Erythroblast (primary cell): ENCODE measurements at regions not wholly inside any gene's neighbourhood (a gene's known extent, or its start where the extent isn't known, plus 50 kb on each side); places are given as distances from the start of the nearest gene placed in this dataset.

Experiments used
- DNase-seq, 2 experiments: peaks; one replicate each; lab custom pipeline; 2025; lab: John Stamatoyannopoulos, UW
- GATA1 ChIP-seq: IDR thresholded peaks from 2 replicates; pipeline ENCODE4 v1.6.1; 2011; ENCODE audit warnings: low read depth, mild to moderate bottlenecking, control low read depth, low read length, moderate library complexity
- POLR2A ChIP-seq: IDR thresholded peaks from 2 replicates; pipeline ENCODE4 v1.6.1; 2011; ENCODE audit warnings: mild to moderate bottlenecking, low read length

- TF ChIP-seq GATA1 (no peak), POLR2A (no peak)
- DNase-seq: no peak
Observed at GRCh38 chr1:104932030-104932915, 1182.6 kb downstream of the AMY1C start.

GRCh38 chr1:104932949-104933679, 1183.4 kb downstream of the AMY1C start:
- TF ChIP-seq GATA1 (no peak), POLR2A (no peak)
- DNase-seq: no peak

DNA sequence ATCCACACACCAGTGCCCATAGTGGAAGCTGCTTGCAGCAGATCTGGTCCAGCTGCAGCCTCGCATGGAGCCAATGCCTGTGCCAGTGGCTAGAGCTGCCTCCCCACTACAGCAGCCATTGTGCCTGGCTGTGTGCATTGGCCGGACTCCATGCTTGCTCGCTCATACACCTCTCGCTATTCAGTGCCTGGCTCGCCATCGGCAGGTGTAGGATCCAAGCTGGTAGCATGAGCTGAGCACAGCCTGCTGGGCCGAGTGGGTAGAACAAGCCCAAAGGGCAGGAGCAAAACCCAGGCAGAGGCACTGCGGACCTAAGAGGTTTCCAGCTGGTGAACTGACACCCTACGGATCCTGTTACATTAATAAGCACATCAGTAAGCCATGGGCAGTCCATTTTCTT, 1184.1 kb downstream of the AMY1C start:
- no peak for TF ChIP-seq GATA1
- no peak for TF ChIP-seq POLR2A
- DNase-seq: no peak

DNA sequence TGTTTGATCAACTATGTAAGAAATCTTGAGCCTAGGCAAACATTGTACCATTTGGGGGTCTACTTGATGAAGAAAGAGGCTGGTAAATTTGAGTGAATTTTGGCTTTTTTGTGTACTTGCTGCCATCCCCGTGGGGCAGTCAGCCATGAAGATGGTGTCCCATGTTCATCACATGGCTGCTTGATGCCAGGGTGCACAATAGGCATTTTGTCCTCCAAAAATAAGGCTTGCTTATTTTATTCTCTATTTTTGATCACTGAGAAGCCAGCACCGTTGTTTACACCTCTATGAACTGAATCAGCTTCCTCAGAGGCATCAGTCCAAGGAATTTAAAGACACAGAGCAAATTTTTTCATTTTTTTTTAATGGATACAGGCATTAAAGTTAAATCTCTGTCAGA, 1195.7 kb downstream of the AMY1C start:
- TF ChIP-seq POLR2A (no peak), GATA1 (no peak)

GRCh38 chr1:104946558-104947210, 1197.0 kb downstream of the AMY1C start:
- DNase-seq: no peak
- no peak for TF ChIP-seq GATA1
- no peak for TF ChIP-seq POLR2A

More for the DNA sequence above, 1195.7 kb downstream of the AMY1C start:
- DNase-seq: no peak

DNA sequence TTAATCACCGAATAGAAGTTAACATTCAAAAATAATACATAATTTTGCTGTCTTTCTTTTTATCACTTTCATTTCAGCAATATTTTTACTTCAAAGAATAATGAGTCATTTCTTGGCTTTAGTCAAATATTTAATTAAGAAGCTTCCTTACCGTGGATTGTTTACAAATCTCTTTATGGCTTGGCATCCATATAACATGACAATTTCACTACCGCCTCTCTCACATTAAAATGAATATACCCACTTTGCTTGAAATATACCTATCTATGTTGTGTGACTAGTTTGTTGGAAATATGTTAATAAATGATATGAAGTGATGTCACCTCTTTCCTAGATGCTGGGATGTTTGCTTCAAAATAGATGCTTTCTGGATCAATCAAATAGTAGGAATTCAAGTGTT, 1203.9 kb downstream of the AMY1C start:
- TF ChIP-seq POLR2A (no peak), GATA1 (no peak)
- no peak for DNase-seq

DNA sequence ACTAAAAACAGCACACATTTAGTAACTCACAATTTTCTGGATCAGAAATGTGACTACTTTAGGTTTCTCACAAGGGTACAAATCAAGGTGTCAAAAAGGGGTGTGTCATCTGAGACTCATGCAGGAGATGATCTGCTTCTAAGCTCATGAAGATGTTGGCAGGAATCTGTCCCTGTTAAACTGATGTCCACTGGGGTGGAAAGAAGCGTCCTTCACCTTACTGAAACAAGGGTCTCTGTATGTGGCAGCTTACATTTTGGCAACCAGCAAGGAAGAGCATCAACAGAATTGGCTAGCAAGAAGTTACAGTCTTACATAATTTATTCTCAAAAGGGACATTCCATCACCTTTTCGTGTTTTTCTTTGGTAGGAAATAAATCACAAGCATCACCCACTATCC, 1223.8 kb downstream of the AMY1C start:
- no peak for TF ChIP-seq POLR2A
- TF ChIP-seq GATA1: no peak
- DNase-seq: no peak

- no peak for DNase-seq
- no peak for TF ChIP-seq GATA1
- TF ChIP-seq POLR2A: no peak
Observed at GRCh38 chr1:104979651-104980050, 1230.0 kb downstream of the AMY1C start.

DNA sequence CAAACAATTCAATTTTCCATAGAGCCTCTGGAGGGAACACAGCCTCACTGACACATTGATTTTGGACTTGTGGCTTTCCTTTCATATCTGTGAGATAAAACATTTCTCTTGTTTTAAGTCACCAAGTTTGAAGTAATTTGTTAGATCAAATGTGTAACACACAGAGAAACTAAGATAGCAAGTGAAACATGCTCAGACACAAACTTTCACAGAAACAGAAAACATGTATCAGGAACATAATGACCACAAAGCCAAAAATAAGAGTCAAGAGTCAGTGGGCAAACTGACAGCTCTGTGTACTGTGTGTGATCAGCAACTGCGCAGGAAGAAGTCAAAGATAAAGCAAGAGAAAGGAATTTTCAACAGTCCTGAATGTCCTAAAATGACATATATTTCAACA, 1237.5 kb downstream of the AMY1C start:
- DNase-seq: no peak
- no peak for TF ChIP-seq POLR2A
- no peak for TF ChIP-seq GATA1

GRCh38 chr1:104989012-104989411, 1239.3 kb downstream of the AMY1C start:
- DNase-seq: no peak
- TF ChIP-seq GATA1 (no peak), POLR2A (no peak)

DNA sequence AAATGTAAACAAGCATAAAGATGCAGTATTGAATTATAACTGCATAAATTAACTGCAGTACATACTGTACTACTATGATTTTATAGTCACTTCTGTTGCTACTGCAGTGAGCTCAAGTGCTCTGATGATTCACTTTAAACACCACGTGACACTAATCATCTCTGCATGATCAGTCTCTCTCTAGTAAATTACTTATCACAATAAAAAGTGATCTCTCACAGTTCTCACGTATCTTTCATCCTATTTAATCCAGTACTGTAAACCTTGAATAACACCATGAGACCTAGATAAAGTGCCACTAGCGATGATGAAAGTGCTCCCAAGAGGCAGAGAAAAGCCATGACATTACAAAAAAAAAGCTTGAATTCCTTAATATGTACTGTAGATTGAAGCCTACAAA, 1242.0 kb downstream of the AMY1C start:
- no peak for DNase-seq
- TF ChIP-seq POLR2A (no peak), GATA1 (no peak)

DNA sequence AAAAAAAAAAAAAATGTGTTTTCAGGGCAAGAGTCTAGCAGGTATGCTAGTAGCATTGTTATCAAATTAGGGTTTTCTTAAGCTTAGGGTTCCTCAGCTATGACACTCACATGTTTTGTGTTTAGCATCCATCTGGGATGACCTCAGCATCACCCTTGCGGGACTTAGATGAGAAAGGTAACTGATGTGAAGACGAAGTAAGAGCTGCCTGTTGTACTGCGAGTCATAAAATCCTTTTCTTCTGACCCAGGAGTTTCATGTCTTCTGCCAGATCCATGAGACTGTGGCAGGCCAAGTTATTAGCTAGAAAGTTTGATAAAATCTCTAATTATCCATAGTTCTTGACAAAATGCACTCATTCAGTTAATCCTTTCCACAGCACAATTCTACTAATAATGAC, 1251.1 kb downstream of the AMY1C start:
- no peak for TF ChIP-seq POLR2A
- TF ChIP-seq GATA1: no peak
- no peak for DNase-seq

DNA sequence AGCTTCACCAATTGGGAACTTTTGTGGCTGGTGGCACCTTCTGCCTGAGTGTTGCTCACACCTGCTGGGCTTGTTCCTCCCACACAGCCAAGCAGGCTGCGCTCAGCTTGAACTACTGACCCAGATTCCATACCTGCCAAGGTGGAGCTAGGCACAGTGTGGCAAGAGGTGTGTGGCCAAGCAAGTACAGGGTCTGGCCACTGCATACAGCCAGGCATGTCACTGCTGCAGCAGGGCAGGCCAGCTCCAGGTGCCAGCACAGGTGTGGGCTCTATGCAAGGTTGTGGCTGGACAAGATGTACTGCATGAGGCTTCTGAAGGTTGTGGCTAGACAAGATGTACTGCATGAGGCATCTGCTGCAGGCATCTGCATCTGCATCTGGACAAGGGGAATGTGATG, 1254.8 kb downstream of the AMY1C start:
- DNase-seq: no peak
- TF ChIP-seq GATA1: no peak
- no peak for TF ChIP-seq POLR2A

GRCh38 chr1:105005594-105006195, 1256.0 kb downstream of the AMY1C start:
- TF ChIP-seq GATA1: no peak
- no peak for TF ChIP-seq POLR2A
- DNase-seq: no peak
